Ascending aorta (tissue), 2 donors: ENCODE measurements at regions not wholly inside any gene's neighbourhood (a gene's known extent, or its start where the extent isn't known, plus 50 kb on each side); places are given as distances from the start of the nearest gene placed in this dataset.
A peak's percentile ranks its signal among the peaks of the same experiment; 100 is the strongest.

Source experiments
- DNase-seq, 2 donors: peaks; one replicate each; pipeline ENCODE4 v3.0.0-alpha.2; 2019; ENCODE audit warnings: low spot score in 2 of 2
- H3K27ac ChIP-seq, 2 donors: fragments of 200-600 bp; sonication (generic); one replicate each; pipeline ENCODE4 v1.5.1; 2016 to 2017; ENCODE audit warnings: mild to moderate bottlenecking in 1 of 2
- H3K27me3 ChIP-seq: fragments of 200-600 bp; sonication (generic); one replicate; pipeline ENCODE4 v1.5.1; 2017
- H3K36me3 ChIP-seq, 2 donors: fragments of 200-600 bp; sonication (generic); one replicate each; pipeline ENCODE4 v1.5.1; 2016
- H3K4me1 ChIP-seq, 2 donors: fragments of 200-600 bp; sonication (generic); one replicate each; pipeline ENCODE4 v1.5.1; 2016 to 2017; ENCODE audit warnings: mild to moderate bottlenecking in 1 of 2
- H3K4me3 ChIP-seq, 2 donors: fragments of 200-600 bp; sonication (generic); one replicate each; pipeline ENCODE4 v1.5.1; 2016 to 2017; ENCODE audit warnings: mild to moderate bottlenecking in 1 of 2
- H3K9me3 ChIP-seq, 2 donors: fragments of 200-600 bp; sonication (generic); one replicate each; pipeline ENCODE4 v1.5.1; 2016
- CTCF ChIP-seq, 3 experiments: fragments of 200-600 bp in 2 of 3; fragments of 450-650 bp in 1 of 3; sonication (generic) in 2 of 3; IDR thresholded peaks; one replicate each; pipeline ENCODE4 v1.5.1; 2016 to 2019; ENCODE audit warnings: antibody characterized with exemption in 3 of 3, mild to moderate bottlenecking in 1 of 3, moderate library complexity in 1 of 3
- intact Hi-C: fragments of 100-400 bp; cut with DNase I; formaldehyde crosslinking; loops from one replicate; pipeline ENCODE4 v1.15.1; 2023

GRCh38 chr3:61358364-61358763, 107.1 kb upstream of the FHIT start:
- no peaks in the 10 kb centered on the region for H3K36me3 ChIP-seq
- no peak for TF ChIP-seq CTCF (IDR thresholded peaks at IDR 0.05)
- no peak overlapping the region for H3K27ac ChIP-seq
- intact Hi-C loops, result no loop called here
- no peak overlapping the region for H3K4me3 ChIP-seq
- DNase-seq, result peak; percentile 44 to 72
- no peaks in the 10 kb centered on the region for H3K4me1 ChIP-seq
- no peaks in the 10 kb centered on the region for H3K9me3 ChIP-seq
- H3K27me3 ChIP-seq, result no peaks in the 10 kb centered on the region

- Histone ChIP-seq H3K27ac (no peak overlapping the region), H3K4me3 (no peak overlapping the region), H3K27me3 (no peaks in the 10 kb centered on the region), H3K36me3 (no peaks in the 10 kb centered on the region), H3K4me1 (no peaks in the 10 kb centered on the region), H3K9me3 (peaks cover 0 to 5% of the 10 kb centered on the region in 2 donors)
- TF ChIP-seq CTCF (IDR thresholded peaks at IDR 0.05), result no peak
- intact Hi-C loops, result no loop called here
- DNase-seq, result no peak
Measured at GRCh38 chr3:61360297-61360965, 109.2 kb upstream of the FHIT start.

DNA sequence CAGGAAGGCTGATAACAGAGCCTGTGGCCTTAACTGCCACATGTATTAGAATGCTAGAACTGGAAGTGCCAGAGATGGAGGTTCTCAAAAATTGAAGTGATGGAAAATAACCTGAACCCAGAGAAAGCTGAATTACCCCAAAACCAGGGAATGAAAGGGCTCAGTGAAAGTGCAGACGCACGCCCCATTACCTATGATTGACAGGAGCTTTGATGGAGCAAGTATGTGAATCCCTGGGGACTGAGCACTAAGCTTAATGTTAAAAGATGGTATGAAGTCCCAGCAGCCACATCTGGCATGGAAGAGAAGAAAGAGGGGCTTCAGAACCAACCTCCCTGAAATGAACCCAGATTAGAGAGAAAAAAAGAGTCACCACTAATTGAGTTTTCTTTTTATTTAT, 118.4 kb upstream of the FHIT start:
- no peak for TF ChIP-seq CTCF (IDR thresholded peaks at IDR 0.05)
- intact Hi-C loops, result no loop called here
- Histone ChIP-seq H3K36me3 (no peaks in the 10 kb centered on the region), H3K4me1 (no peaks in the 10 kb centered on the region), H3K4me3 (no peak overlapping the region), H3K27ac (no peak overlapping the region), H3K27me3 (no peaks in the 10 kb centered on the region), H3K9me3 (no peaks in the 10 kb centered on the region)
- DNase-seq, result no peak

DNA sequence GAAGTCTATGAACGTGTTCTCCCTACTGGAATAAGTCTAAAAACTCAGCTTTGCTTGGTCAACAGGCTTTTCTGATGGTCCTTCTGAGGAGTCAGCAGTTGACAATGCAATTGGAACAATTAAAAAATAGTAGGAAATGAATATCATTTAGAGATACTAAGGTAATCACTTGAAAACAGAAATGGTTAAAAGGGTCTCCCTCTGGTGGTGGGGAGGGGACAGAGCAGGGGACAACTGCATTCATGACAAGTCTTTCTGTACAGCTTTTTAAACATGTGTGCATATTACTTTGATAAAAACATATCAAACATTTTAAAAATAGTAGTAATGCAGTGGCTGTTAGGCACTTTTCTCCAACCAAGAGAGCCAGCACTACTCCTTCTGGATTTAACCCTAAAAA, 119.9 kb upstream of the FHIT start:
- H3K27me3 ChIP-seq, result no peaks in the 10 kb centered on the region

GRCh38 chr3:61372723-61373122, 121.5 kb upstream of the FHIT start:
- no peaks in the 10 kb centered on the region for H3K36me3 ChIP-seq
- H3K4me3 ChIP-seq, result no peak overlapping the region
- no peak for TF ChIP-seq CTCF (IDR thresholded peaks at IDR 0.05)
- H3K27ac ChIP-seq, result no peak overlapping the region
- intact Hi-C loops, result no loop called here
- no peak for DNase-seq
- H3K9me3 ChIP-seq, result no peaks in the 10 kb centered on the region
- no peaks in the 10 kb centered on the region for H3K4me1 ChIP-seq
- no peaks in the 10 kb centered on the region for H3K27me3 ChIP-seq

More for the DNA sequence above, 119.9 kb upstream of the FHIT start:
- peak in 1 of 3 experiments; percentile 11 for TF ChIP-seq CTCF (IDR thresholded peaks at IDR 0.05)
- no peak overlapping the region for H3K27ac ChIP-seq
- DNase-seq, result no peak
- H3K36me3 ChIP-seq, result no peaks in the 10 kb centered on the region
- intact Hi-C loops, result no loop called here
- no peak overlapping the region for H3K4me3 ChIP-seq
- H3K9me3 ChIP-seq, result no peaks in the 10 kb centered on the region
- H3K4me1 ChIP-seq, result no peaks in the 10 kb centered on the region

DNA sequence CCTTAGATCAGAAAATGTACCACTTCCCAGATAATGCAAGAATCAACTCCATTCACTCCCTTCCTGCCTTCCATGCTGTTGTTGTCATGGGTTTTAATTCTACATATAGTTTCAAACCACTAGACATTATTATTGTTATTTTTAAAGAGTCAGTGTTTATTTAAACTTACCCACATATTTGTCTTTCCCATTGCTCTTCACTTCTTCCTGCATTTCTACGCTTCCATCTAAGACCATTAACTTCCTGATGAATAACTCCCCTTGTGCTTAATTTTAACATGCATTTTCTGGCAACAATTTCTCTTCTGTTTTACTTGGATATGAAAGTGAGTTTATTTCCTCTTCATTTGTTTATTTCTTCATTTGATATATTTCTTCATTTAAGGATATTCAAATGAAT, 127.1 kb upstream of the FHIT start:
- no peaks in the 10 kb centered on the region for H3K4me1 ChIP-seq
- H3K36me3 ChIP-seq, result no peaks in the 10 kb centered on the region
- no peaks in the 10 kb centered on the region for H3K9me3 ChIP-seq
- DNase-seq, result no peak
- H3K27ac ChIP-seq, result no peak overlapping the region
- H3K4me3 ChIP-seq, result no peak overlapping the region
- intact Hi-C loops, result no loop called here
- no peak for TF ChIP-seq CTCF (IDR thresholded peaks at IDR 0.05)
- no peaks in the 10 kb centered on the region for H3K27me3 ChIP-seq
